Neural cell (in vitro differentiated cells): ENCODE measurements at regions not wholly inside any gene's neighbourhood (a gene's known extent, or its start where the extent isn't known, plus 50 kb on each side); places are given as distances from the start of the nearest gene placed in this dataset.

Experiments used
- H2AFZ ChIP-seq: fragments of 200-600, 300-800 bp; sonication (generic), shearing (Covaris generic); 2 replicates; pipeline ENCODE4 v1.6.0; 2014; ENCODE audit warnings: low read depth, mild to moderate bottlenecking, antibody characterized with exemption, low read length, moderate library complexity
- H3F3A ChIP-seq: fragments of 200-600 bp; shearing (Covaris generic); 2 replicates; pipeline ENCODE4 v1.6.1; 2016; ENCODE audit warnings: mild to moderate bottlenecking, moderate library complexity, mixed read lengths, antibody characterized with exemption, low read length; ENCODE audit not compliant: insufficient read depth, poor library complexity, severe bottlenecking
- H3K27ac ChIP-seq: fragments of 200-600, 300-800 bp; sonication (generic), shearing (Covaris generic); 2 replicates; pipeline ENCODE4 v1.5.1; 2014; ENCODE audit warnings: mild to moderate bottlenecking, low read length, moderate library complexity
- H3K27me3 ChIP-seq: fragments of 300-800, 200-600 bp; sonication (generic), shearing (Covaris generic); 2 replicates; pipeline ENCODE4 v1.6.0; 2014; ENCODE audit warnings: mild to moderate bottlenecking, low read depth, low read length, moderate library complexity; ENCODE audit not compliant: insufficient read depth
- H3K36me3 ChIP-seq: fragments of 300-800, 200-600 bp; sonication (generic), shearing (Covaris generic); 2 replicates; pipeline ENCODE4 v1.5.1; 2014; ENCODE audit warnings: mild to moderate bottlenecking, antibody characterized with exemption, low read length, moderate library complexity; ENCODE audit not compliant: insufficient read depth
- H3K4me2 ChIP-seq: fragments of 300-800, 200-600 bp; sonication (generic), shearing (Covaris generic); 2 replicates; pipeline ENCODE4 v1.6.0; 2014; ENCODE audit warnings: mild to moderate bottlenecking, low read length
- H3K4me3 ChIP-seq: fragments of 300-800, 200-600 bp; sonication (generic), shearing (Covaris generic); 2 replicates; pipeline ENCODE4 v1.5.1; 2014; ENCODE audit warnings: mild to moderate bottlenecking, low read length, moderate library complexity
- H3K79me2 ChIP-seq: fragments of 200-600 bp; shearing (Covaris generic); replicated peaks from 2 replicates; pipeline ENCODE4 v1.6.0; 2014; ENCODE audit warnings: mild to moderate bottlenecking, low read length, moderate library complexity; ENCODE audit not compliant: insufficient read depth
- H3K9ac ChIP-seq: fragments of 300-800, 200-600 bp; sonication (generic), shearing (Covaris generic); 2 replicates; pipeline ENCODE4 v1.6.1; 2016; ENCODE audit warnings: mild to moderate bottlenecking, low read length, mixed read lengths
- H3K9me2 ChIP-seq: fragments of 200-600 bp; shearing (Covaris generic); 2 replicates; pipeline ENCODE4 v1.6.1; 2016; ENCODE audit warnings: mild to moderate bottlenecking, low read length, mixed read lengths; ENCODE audit not compliant: insufficient read depth
- H3K9me3 ChIP-seq: fragments of 200-600, 300-800 bp; sonication (generic), shearing (Covaris generic); 2 replicates; pipeline ENCODE4 v1.6.1; 2016; ENCODE audit warnings: mild to moderate bottlenecking, mixed run types, low read length, moderate library complexity, mixed read lengths
- H4K20me1 ChIP-seq: fragments of 200-600 bp; shearing (Covaris generic); 2 replicates; pipeline ENCODE4 v1.6.1; 2016; ENCODE audit warnings: mild to moderate bottlenecking, mixed run types; ENCODE audit not compliant: insufficient read depth
- EP300 ChIP-seq: fragments of 450-650 bp; conservative IDR thresholded peaks from 2 replicates; pipeline ENCODE4 v1.6.1; 2014; ENCODE audit warnings: antibody characterized with exemption, mild to moderate bottlenecking, moderate library complexity; ENCODE audit not compliant: poor library complexity, severe bottlenecking
- EZH2 ChIP-seq: fragments of 200-600, 300-800 bp; shearing (Covaris generic), sonication (generic); IDR thresholded peaks from 2 replicates; pipeline ENCODE4 v1.6.1; 2014; ENCODE audit warnings: antibody characterized with exemption, low read length, borderline replicate concordance, mild to moderate bottlenecking; ENCODE audit not compliant: insufficient read depth, poor library complexity, severe bottlenecking
- MXI1 ChIP-seq: fragments of 450-650 bp; conservative IDR thresholded peaks from 2 replicates; pipeline ENCODE4 v1.6.1; 2014; ENCODE audit warnings: antibody characterized with exemption, mild to moderate bottlenecking; ENCODE audit not compliant: poor library complexity, severe bottlenecking
- POLR2AphosphoS5 ChIP-seq: IDR thresholded peaks from 2 replicates; pipeline ENCODE4 v1.6.1; 2012
- RAD21 ChIP-seq: fragments of 450-650 bp; conservative IDR thresholded peaks from 2 replicates; pipeline ENCODE4 v1.6.1; 2014; ENCODE audit warnings: antibody characterized with exemption, mild to moderate bottlenecking, moderate library complexity
- SMC3 ChIP-seq: fragments of 450-650 bp; conservative IDR thresholded peaks from 2 replicates; pipeline ENCODE4 v1.6.1; 2014; ENCODE audit warnings: antibody characterized with exemption, mild to moderate bottlenecking, moderate library complexity; ENCODE audit not compliant: poor library complexity
- TAF1 ChIP-seq: IDR thresholded peaks from 2 replicates; pipeline ENCODE4 v1.6.1; 2012; ENCODE audit warnings: low read depth
- TF ChIP-seq, protein P1 (sequence below): IDR thresholded peaks from 2 replicates; pipeline ENCODE4 v1.6.1; 2012; ENCODE audit warnings: borderline replicate concordance
- TF ChIP-seq, protein P2 (sequence below): fragments of 450-650 bp; IDR thresholded peaks from 2 replicates; pipeline ENCODE4 v1.5.1; 2014; ENCODE audit warnings: antibody characterized with exemption, mild to moderate bottlenecking, moderate library complexity; ENCODE audit not compliant: poor library complexity, severe bottlenecking

DNA sequence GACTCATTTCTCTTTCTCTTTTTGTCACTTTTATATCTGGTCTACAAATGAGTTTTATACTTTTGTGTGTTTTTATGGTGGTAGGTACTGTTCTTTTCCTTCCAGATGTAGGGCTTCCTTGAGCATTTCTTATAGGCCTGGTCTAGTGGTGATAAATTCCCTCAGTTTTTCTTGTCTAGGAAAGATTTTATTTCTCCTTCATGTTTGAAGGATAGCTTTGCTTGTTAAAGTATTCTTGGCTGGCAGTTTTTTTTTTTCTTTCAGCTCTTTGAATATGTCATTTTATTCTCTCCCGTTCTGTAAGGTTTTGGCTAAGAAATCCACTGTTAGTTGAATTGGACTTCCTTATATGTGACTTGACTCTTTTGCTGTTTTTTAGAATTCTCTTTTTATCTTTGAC, 292.7 kb downstream of the RPS24 start:
- H3K36me3 ChIP-seq = no peaks in the 10 kb centered on the region
- no peaks in the 10 kb centered on the region for H4K20me1 ChIP-seq
- no peaks in the 10 kb centered on the region for H3F3A ChIP-seq
- no peak overlapping the region for H3K4me2 ChIP-seq
- no peak overlapping the region for H3K4me3 ChIP-seq
- no peak overlapping the region for H2AFZ ChIP-seq
- H3K9me3 ChIP-seq = no peaks in the 10 kb centered on the region
- H3K27me3 ChIP-seq = no peaks in the 10 kb centered on the region
- H3K79me2 ChIP-seq = no peaks in the 10 kb centered on the region
- no peak overlapping the region for H3K9ac ChIP-seq
- no peaks in the 10 kb centered on the region for H3K9me2 ChIP-seq
- H3K27ac ChIP-seq = no peak overlapping the region
- TF ChIP-seq EZH2 (no peak), SMC3 (no peak), EP300 (no peak), TAF1 (no peak), POLR2AphosphoS5 (no peak), MXI1 (no peak), RAD21 (no peak)
- TF ChIP-seq, protein P1, sequence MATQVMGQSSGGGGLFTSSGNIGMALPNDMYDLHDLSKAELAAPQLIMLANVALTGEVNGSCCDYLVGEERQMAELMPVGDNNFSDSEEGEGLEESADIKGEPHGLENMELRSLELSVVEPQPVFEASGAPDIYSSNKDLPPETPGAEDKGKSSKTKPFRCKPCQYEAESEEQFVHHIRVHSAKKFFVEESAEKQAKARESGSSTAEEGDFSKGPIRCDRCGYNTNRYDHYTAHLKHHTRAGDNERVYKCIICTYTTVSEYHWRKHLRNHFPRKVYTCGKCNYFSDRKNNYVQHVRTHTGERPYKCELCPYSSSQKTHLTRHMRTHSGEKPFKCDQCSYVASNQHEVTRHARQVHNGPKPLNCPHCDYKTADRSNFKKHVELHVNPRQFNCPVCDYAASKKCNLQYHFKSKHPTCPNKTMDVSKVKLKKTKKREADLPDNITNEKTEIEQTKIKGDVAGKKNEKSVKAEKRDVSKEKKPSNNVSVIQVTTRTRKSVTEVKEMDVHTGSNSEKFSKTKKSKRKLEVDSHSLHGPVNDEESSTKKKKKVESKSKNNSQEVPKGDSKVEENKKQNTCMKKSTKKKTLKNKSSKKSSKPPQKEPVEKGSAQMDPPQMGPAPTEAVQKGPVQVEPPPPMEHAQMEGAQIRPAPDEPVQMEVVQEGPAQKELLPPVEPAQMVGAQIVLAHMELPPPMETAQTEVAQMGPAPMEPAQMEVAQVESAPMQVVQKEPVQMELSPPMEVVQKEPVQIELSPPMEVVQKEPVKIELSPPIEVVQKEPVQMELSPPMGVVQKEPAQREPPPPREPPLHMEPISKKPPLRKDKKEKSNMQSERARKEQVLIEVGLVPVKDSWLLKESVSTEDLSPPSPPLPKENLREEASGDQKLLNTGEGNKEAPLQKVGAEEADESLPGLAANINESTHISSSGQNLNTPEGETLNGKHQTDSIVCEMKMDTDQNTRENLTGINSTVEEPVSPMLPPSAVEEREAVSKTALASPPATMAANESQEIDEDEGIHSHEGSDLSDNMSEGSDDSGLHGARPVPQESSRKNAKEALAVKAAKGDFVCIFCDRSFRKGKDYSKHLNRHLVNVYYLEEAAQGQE = no peak
- TF ChIP-seq, protein P2, sequence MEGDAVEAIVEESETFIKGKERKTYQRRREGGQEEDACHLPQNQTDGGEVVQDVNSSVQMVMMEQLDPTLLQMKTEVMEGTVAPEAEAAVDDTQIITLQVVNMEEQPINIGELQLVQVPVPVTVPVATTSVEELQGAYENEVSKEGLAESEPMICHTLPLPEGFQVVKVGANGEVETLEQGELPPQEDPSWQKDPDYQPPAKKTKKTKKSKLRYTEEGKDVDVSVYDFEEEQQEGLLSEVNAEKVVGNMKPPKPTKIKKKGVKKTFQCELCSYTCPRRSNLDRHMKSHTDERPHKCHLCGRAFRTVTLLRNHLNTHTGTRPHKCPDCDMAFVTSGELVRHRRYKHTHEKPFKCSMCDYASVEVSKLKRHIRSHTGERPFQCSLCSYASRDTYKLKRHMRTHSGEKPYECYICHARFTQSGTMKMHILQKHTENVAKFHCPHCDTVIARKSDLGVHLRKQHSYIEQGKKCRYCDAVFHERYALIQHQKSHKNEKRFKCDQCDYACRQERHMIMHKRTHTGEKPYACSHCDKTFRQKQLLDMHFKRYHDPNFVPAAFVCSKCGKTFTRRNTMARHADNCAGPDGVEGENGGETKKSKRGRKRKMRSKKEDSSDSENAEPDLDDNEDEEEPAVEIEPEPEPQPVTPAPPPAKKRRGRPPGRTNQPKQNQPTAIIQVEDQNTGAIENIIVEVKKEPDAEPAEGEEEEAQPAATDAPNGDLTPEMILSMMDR = no peak

DNA sequence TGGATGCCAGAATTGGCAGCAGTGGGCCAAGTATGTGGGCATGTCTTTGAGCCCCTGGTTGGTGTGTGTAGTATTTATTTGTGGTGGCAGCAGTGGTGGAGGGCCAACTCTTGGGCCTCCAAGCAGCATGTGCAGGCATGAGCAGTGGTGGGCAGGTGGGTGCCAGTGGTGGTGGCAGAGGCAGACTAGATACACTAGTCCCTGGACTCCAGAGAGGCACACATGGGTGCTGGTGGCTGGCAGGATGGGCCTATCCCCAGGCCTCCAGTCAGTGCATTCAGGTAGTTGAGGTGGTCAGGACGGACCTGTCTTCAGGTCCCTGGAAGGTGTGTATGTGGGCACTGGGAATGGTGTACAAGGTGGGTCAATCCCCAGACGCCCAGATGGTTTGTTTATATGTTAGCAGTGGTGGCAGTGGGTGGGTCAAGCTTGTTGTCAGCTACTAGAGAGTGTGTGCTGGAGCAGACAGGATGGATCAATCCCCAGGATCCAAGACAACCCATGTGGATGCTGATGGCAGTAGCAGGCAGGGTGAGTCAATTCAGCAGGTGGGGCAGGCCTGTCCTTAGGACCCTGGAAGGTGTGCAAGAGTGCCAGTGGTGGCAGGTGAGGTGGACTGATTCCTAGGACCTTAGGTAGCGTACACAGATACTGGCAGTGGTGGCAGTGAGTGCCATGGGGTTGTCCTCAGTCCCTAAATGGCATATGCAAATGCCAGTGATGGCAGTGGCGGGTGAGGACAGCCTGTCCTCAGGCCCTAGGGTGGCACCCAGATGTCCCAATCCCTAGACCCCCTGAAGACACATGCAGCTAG, 294.3 kb downstream of the RPS24 start:
- no peak overlapping the region for H3K27ac ChIP-seq
- no peaks in the 10 kb centered on the region for H3K9me2 ChIP-seq
- H4K20me1 ChIP-seq = no peaks in the 10 kb centered on the region
- H3K36me3 ChIP-seq = no peaks in the 10 kb centered on the region
- H3K9ac ChIP-seq = no peak overlapping the region
- no peak overlapping the region for H3K4me2 ChIP-seq
- TF ChIP-seq TAF1 (no peak), MXI1 (no peak), EZH2 (no peak), RAD21 (no peak), EP300 (no peak), POLR2AphosphoS5 (no peak), SMC3 (no peak)
- TF ChIP-seq, protein P1 = no peak
- TF ChIP-seq, protein P2 = no peak
- no peak overlapping the region for H2AFZ ChIP-seq
- no peaks in the 10 kb centered on the region for H3K9me3 ChIP-seq
- H3F3A ChIP-seq = no peaks in the 10 kb centered on the region
- no peak overlapping the region for H3K4me3 ChIP-seq
- no peaks in the 10 kb centered on the region for H3K79me2 ChIP-seq
- H3K27me3 ChIP-seq = no peaks in the 10 kb centered on the region
